ENCODE measurements at regions not wholly inside any gene's neighbourhood (a gene's known extent, or its start where the extent isn't known, plus 50 kb on each side); places are given as distances from the start of the nearest gene placed in this dataset.

GRCh38 chr7:22651534-22652243 lies 75.3 kb upstream of the IL6 start:
- no peak for DNase-seq
- ATAC-seq (replicated peaks) = no peak
- Mint-ChIP-seq H3K27me3 (peaks cover 0 to 33% of the 10 kb centered on the region in 2 donors), H3K4me1 (ENCODE audit: low read depth in 2 of 2) (no peaks in the 10 kb centered on the region), H3K36me3 (ENCODE audit: insufficient read depth) (no peaks in the 10 kb centered on the region), H3K4me3 (no peak overlapping the region), H3K9me3 (peaks cover 0 to 3% of the 10 kb centered on the region in 2 donors), H3K27ac (no peak overlapping the region)

- Mint-ChIP-seq H3K4me1 (ENCODE audit: low read depth in 2 of 2) (no peaks in the 10 kb centered on the region), H3K36me3 (ENCODE audit: insufficient read depth) (no peaks in the 10 kb centered on the region), H3K4me3 (no peak overlapping the region), H3K27ac (no peak overlapping the region), H3K27me3 (peaks cover 0 to 26% of the 10 kb centered on the region in 2 donors), H3K9me3 (peaks cover under 1 to 3% of the 10 kb centered on the region in 2 donors)
- ATAC-seq (replicated peaks) (no peak), DNase-seq (no peak)
Measured at GRCh38 chr7:22651036-22651435, 76.0 kb upstream of the IL6 start.

- no peak for ATAC-seq (replicated peaks)
- no peak for DNase-seq
- no peaks in the 10 kb centered on the region for H3K4me1 Mint-ChIP-seq (ENCODE audit: low read depth in 2 of 2)
- H3K27ac Mint-ChIP-seq = no peak overlapping the region
- H3K36me3 Mint-ChIP-seq (ENCODE audit: insufficient read depth) = no peaks in the 10 kb centered on the region
- H3K27me3 Mint-ChIP-seq = peaks cover 0 to 24% of the 10 kb centered on the region in 2 donors
- no peak overlapping the region for H3K4me3 Mint-ChIP-seq
- peaks cover 3 to 6% of the 10 kb centered on the region in 2 donors for H3K9me3 Mint-ChIP-seq
Measured at GRCh38 chr7:22649686-22650085, 77.3 kb upstream of the IL6 start.

- ATAC-seq (replicated peaks) = no peak
- no peak for DNase-seq
- no peaks in the 10 kb centered on the region for H3K4me1 Mint-ChIP-seq (ENCODE audit: low read depth in 2 of 2)
- H3K36me3 Mint-ChIP-seq (ENCODE audit: insufficient read depth) = no peaks in the 10 kb centered on the region
- peaks cover 7 to 10% of the 10 kb centered on the region in 2 donors for H3K27me3 Mint-ChIP-seq
- no peak overlapping the region for H3K27ac Mint-ChIP-seq
- no peak overlapping the region for H3K4me3 Mint-ChIP-seq
- peaks cover 4 to 13% of the 10 kb centered on the region in 2 donors for H3K9me3 Mint-ChIP-seq
Measured at GRCh38 chr7:22647451-22648257, 79.3 kb upstream of the IL6 start.

- no peak for DNase-seq
- no peaks in the 10 kb centered on the region for H3K36me3 Mint-ChIP-seq (ENCODE audit: insufficient read depth)
- H3K4me1 Mint-ChIP-seq (ENCODE audit: low read depth in 2 of 2) = no peaks in the 10 kb centered on the region
- H3K9me3 Mint-ChIP-seq = peaks cover 6 to 13% of the 10 kb centered on the region in 2 donors
- H3K4me3 Mint-ChIP-seq = no peak overlapping the region
- no peak for ATAC-seq (replicated peaks)
- H3K27me3 Mint-ChIP-seq = peaks cover 0 to 7% of the 10 kb centered on the region in 2 donors
- no peak overlapping the region for H3K27ac Mint-ChIP-seq
Measured at GRCh38 chr7:22645418-22646181, 81.4 kb upstream of the IL6 start.

- Mint-ChIP-seq H3K9me3 (peaks cover 3 to 13% of the 10 kb centered on the region in 2 donors), H3K27ac (no peak overlapping the region)
Measured at GRCh38 chr7:22642454-22642853, 84.5 kb upstream of the IL6 start.

GRCh38 chr7:22640269-22640668 lies 86.7 kb upstream of the IL6 start:
- ATAC-seq (replicated peaks) (no peak), DNase-seq (no peak)
- peaks cover 3 to 7% of the 10 kb centered on the region in 2 donors for H3K9me3 Mint-ChIP-seq
- H3K27me3 Mint-ChIP-seq = peaks cover 0 to 7% of the 10 kb centered on the region in 2 donors
- H3K36me3 Mint-ChIP-seq (ENCODE audit: insufficient read depth) = no peaks in the 10 kb centered on the region
- H3K4me3 Mint-ChIP-seq = no peak overlapping the region
- no peaks in the 10 kb centered on the region for H3K4me1 Mint-ChIP-seq (ENCODE audit: low read depth in 2 of 2)
- no peak overlapping the region for H3K27ac Mint-ChIP-seq

More at GRCh38 chr7:22642454-22642853, 84.5 kb upstream of the IL6 start:
- H3K4me3 Mint-ChIP-seq = no peak overlapping the region
- ATAC-seq (replicated peaks) = no peak
- H3K27me3 Mint-ChIP-seq = peaks cover 0 to 7% of the 10 kb centered on the region in 2 donors
- H3K36me3 Mint-ChIP-seq (ENCODE audit: insufficient read depth) = no peaks in the 10 kb centered on the region
- no peak for DNase-seq
- no peaks in the 10 kb centered on the region for H3K4me1 Mint-ChIP-seq (ENCODE audit: low read depth in 2 of 2)

- ATAC-seq (replicated peaks) (no peak), DNase-seq (no peak)
- peaks cover 8 to 13% of the 10 kb centered on the region in 2 donors for H3K27me3 Mint-ChIP-seq
- H3K36me3 Mint-ChIP-seq (ENCODE audit: insufficient read depth) = no peaks in the 10 kb centered on the region
- peaks cover 3 to 7% of the 10 kb centered on the region in 2 donors for H3K9me3 Mint-ChIP-seq
- no peaks in the 10 kb centered on the region for H3K4me1 Mint-ChIP-seq (ENCODE audit: low read depth in 2 of 2)
- H3K27ac Mint-ChIP-seq = no peak overlapping the region
- H3K4me3 Mint-ChIP-seq = no peak overlapping the region
Measured at GRCh38 chr7:22639396-22639795, 87.6 kb upstream of the IL6 start.

GRCh38 chr7:22635349-22635748 lies 91.7 kb upstream of the IL6 start:
- ATAC-seq (replicated peaks) = no peak
- no peak for DNase-seq
- Mint-ChIP-seq H3K27me3 (peaks cover 16 to 19% of the 10 kb centered on the region in 2 donors), H3K9me3 (no peaks in the 10 kb centered on the region), H3K4me3 (no peak overlapping the region), H3K4me1 (ENCODE audit: low read depth in 2 of 2) (no peaks in the 10 kb centered on the region), H3K27ac (no peak overlapping the region), H3K36me3 (ENCODE audit: insufficient read depth) (no peaks in the 10 kb centered on the region)

- no peak for DNase-seq
- ATAC-seq (replicated peaks) = no peak
- Mint-ChIP-seq H3K27ac (no peak overlapping the region), H3K9me3 (no peaks in the 10 kb centered on the region), H3K4me3 (no peak overlapping the region), H3K4me1 (ENCODE audit: low read depth in 2 of 2) (no peaks in the 10 kb centered on the region), H3K27me3 (peaks cover 16 to 27% of the 10 kb centered on the region in 2 donors), H3K36me3 (ENCODE audit: insufficient read depth) (no peaks in the 10 kb centered on the region)
Measured at GRCh38 chr7:22633954-22634474, 93.0 kb upstream of the IL6 start.

- Mint-ChIP-seq H3K36me3 (ENCODE audit: insufficient read depth) (no peaks in the 10 kb centered on the region), H3K4me1 (ENCODE audit: low read depth in 2 of 2) (no peaks in the 10 kb centered on the region), H3K27me3 (peaks cover 16 to 27% of the 10 kb centered on the region in 2 donors), H3K27ac (no peak overlapping the region), H3K4me3 (no peak overlapping the region), H3K9me3 (no peaks in the 10 kb centered on the region)
- no peak for ATAC-seq (replicated peaks)
- DNase-seq = no peak
Measured at GRCh38 chr7:22633286-22633953, 93.6 kb upstream of the IL6 start.

- DNase-seq = no peak
- H3K27me3 Mint-ChIP-seq = peaks cover 16 to 27% of the 10 kb centered on the region in 2 donors
- no peak overlapping the region for H3K27ac Mint-ChIP-seq
- H3K4me3 Mint-ChIP-seq = no peak overlapping the region
- ATAC-seq (replicated peaks) = no peak
- no peaks in the 10 kb centered on the region for H3K36me3 Mint-ChIP-seq (ENCODE audit: insufficient read depth)
- no peaks in the 10 kb centered on the region for H3K4me1 Mint-ChIP-seq (ENCODE audit: low read depth in 2 of 2)
- H3K9me3 Mint-ChIP-seq = no peaks in the 10 kb centered on the region
Measured at GRCh38 chr7:22632674-22633073, 94.3 kb upstream of the IL6 start.

GRCh38 chr7:22631730-22632129 lies 95.3 kb upstream of the IL6 start:
- Mint-ChIP-seq H3K4me1 (ENCODE audit: low read depth in 2 of 2) (no peaks in the 10 kb centered on the region), H3K4me3 (no peak overlapping the region), H3K36me3 (ENCODE audit: insufficient read depth) (no peaks in the 10 kb centered on the region), H3K27ac (no peak overlapping the region), H3K27me3 (peaks cover 16 to 27% of the 10 kb centered on the region in 2 donors), H3K9me3 (no peaks in the 10 kb centered on the region)
- ATAC-seq (replicated peaks) (no peak), DNase-seq (no peak)

Data from effector memory CD8-positive, alpha-beta T cell (primary cell).